Tibial nerve (tissue), 4 donors: ENCODE measurements at regions not wholly inside any gene's neighbourhood (a gene's known extent, or its start where the extent isn't known, plus 50 kb on each side); places are given as distances from the start of the nearest gene placed in this dataset.

Source experiments
- EP300 ChIP-seq, 2 donors: sonication (generic); formaldehyde crosslinking; IDR thresholded peaks; one replicate each; pipeline ENCODE4 v1.6.1; 2017; ENCODE audit warnings: antibody characterized with exemption in 2 of 2, mild to moderate bottlenecking in 1 of 2
- POLR2A ChIP-seq, 2 donors: fragments of 450-650 bp; IDR thresholded peaks; one replicate each; pipeline ENCODE4 v1.6.1; 2017; ENCODE audit warnings: antibody characterized with exemption in 2 of 2, mild to moderate bottlenecking in 2 of 2, moderate library complexity in 2 of 2
- TF ChIP-seq, protein P1 (sequence below), 5 experiments: fragments of 200-600 bp in 3 of 5; fragments of 450-650 bp in 2 of 5; sonication (generic) in 3 of 5; IDR thresholded peaks; one replicate each; pipeline ENCODE4 v1.5.1; 2016 to 2019; ENCODE audit warnings: antibody characterized with exemption in 5 of 5, mild to moderate bottlenecking in 3 of 5, moderate library complexity in 2 of 5

DNA sequence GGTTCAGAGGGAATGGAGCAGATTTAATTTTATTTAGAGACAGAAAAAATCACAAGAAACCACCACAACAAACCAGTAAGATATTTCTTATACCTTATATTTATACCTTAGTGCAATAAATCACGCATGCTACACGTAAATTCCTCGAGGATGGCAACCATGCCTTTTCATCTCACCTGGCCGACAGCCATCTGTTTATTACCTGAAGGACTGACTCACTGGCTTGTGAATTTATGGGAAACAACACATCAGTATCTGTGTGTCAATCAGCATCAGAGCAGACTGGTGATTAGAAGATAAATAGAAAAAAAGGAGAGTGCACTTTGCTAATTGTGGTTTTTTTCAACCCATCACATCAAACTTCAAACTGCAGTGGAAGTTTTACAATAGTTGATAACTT lies 58.4 kb downstream of the S1PR1 start:
- TF ChIP-seq, protein P1, sequence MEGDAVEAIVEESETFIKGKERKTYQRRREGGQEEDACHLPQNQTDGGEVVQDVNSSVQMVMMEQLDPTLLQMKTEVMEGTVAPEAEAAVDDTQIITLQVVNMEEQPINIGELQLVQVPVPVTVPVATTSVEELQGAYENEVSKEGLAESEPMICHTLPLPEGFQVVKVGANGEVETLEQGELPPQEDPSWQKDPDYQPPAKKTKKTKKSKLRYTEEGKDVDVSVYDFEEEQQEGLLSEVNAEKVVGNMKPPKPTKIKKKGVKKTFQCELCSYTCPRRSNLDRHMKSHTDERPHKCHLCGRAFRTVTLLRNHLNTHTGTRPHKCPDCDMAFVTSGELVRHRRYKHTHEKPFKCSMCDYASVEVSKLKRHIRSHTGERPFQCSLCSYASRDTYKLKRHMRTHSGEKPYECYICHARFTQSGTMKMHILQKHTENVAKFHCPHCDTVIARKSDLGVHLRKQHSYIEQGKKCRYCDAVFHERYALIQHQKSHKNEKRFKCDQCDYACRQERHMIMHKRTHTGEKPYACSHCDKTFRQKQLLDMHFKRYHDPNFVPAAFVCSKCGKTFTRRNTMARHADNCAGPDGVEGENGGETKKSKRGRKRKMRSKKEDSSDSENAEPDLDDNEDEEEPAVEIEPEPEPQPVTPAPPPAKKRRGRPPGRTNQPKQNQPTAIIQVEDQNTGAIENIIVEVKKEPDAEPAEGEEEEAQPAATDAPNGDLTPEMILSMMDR (IDR thresholded peaks at IDR 0.05): no peak
- TF ChIP-seq POLR2A (IDR thresholded peaks at IDR 0.05) (no peak), EP300 (IDR thresholded peaks at IDR 0.05) (no peak)
